ENCODE measurements at regions not wholly inside any gene's neighbourhood (a gene's known extent, or its start where the extent isn't known, plus 50 kb on each side); places are given as distances from the start of the nearest gene placed in this dataset.
A peak's percentile ranks its signal among the peaks of the same experiment; 100 is the strongest.
"Not testable (repeated sequence)": the region's sequence is repeated elsewhere in the genome, so short reads cannot be mapped to it uniquely, and the experiment has no call there.

DNA sequence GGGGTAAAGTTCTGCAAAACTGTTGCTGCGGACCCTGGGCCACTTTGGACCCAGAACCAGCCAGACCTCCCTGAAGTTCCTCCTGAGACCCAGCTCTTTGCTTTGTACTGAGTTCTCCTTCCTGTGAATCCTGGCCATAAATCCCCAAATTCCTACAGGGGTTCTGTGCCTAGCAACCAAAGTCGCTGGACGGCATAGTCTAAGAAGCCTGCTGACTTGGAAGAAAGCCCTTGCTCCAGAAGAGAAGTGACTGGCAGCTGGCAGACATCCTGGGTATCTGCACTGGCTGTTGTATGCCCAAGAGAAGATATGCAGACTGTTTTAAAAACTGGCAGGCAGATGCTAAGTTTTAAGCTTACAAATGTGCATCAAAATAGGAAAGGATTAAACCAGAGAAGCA lies 99.9 kb upstream of the SLC24A4 start:
- DNase-seq (ENCODE audit: low spot score), result peak; percentile 53

DNA sequence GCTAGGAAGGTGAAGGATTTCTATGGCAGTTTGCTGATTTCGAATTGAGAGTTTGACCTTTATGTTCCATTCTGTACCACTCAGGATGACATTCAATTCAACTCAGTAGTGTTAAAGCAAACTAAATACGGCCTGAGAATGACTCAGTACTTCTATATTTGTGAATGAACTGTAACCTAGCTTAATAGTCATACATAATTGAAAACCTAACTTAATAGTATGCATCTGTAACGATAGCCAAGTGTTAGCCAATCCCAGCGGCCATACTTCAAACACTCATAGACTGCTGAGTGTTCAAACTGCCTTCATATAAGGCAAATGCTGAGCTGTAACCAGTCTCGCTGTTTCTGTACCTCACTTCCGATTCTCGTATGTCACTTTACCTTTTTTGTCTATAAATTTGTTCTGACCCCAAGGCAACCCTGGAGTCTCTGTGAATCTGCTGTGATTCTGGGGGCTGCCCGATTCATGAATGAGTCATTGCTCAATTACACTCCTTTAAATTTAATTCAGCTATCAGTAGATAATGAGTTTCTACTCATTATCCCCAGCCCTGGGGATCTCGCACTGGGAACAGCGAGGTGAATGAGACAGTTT lies 98.5 kb upstream of the SLC24A4 start:
- no peak for DNase-seq (ENCODE audit: low spot score)

DNA sequence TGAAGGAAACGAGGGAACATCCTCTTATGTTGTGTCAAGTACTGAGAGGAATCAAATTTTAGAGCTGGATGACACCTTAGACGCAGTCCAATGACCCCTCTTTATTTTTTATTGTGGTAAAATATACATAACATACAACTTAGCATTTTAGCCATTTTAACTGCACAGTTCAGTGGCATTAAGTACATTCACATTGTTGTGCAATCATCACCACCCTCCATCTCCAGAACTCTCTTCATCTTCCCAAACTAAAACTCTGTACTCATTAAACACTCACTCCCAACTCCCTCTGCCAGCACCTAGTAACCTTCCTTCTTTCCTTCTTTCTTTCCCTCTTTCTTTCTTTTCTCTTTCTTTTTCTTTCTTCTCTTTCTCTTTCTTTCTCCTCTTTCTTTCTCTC lies 97.2 kb upstream of the SLC24A4 start:
- no peak for DNase-seq (ENCODE audit: low spot score)

DNA sequence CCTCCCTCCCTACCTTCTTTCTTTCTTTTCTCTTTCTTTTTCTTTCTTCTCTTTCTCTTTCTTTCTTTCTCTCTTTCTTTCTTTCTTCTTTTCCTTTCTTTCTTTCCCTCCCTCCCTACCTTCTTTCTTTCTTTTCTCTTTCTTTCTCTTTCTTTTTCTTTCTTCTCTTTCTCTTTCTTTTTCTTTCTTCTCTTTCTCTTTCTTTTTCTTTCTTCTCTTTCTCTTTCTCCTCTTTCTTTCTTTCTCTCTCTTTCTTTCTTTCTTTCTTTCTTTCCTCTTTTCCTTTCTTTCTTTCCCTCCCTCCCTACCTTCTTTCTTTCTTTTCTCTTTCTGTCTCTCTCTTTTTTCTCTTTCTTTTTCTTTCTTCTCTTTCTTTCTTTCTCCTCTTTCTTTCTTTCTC lies 96.8 kb upstream of the SLC24A4 start:
- not testable (repeated sequence) for DNase-seq (ENCODE audit: low spot score)

DNA sequence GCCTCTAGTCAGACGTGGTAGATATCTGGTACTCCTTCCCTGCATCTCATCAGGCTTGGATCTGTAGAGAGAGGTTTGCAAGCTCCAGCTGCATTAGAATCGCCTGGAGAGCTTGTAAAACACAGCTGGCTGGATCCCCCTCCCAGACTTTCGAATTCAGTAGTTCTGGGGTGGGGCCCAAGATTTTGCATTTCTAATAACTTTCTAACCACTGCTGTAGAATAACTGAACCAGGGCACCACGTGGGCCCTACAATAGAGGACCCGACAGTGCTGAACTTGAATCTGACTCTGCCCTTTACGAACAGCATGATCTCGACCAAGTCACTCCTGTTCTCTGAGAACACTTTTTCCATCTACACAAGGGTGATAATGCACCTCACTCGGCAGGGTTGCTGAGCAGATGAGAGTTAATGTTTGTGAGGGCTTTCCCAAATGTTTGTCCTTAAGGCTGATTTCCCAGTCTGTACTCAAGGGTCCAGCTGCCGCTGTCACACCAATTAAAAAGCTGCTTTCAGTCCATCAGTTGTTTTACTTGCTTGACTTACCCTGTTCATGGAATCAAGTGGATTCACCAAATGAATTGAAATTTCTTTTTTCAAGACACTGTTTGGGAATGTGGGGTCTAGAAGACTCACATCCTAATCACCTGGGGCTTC lies 86.6 kb upstream of the SLC24A4 start:
- no peak for DNase-seq (ENCODE audit: low spot score)

DNA sequence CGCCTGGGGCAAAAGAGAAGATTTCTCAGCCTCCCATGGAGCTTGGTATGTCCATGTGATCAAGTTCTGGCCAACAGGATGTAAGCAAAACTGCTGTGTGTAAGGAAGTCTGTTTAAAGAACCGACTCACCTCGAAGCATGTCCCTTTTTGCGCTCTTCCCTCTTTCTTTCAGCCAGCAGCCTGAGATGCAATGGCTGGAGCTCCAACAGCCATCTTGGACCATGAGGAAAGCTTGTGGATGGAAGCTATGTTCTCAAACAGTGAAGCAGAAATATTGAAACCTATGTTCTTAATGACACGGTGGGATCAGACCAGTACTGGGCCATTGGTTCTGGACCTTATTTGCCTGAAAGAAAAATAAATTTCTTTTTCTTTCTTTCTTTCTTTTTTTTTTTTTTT lies 82.3 kb upstream of the SLC24A4 start:
- no peak for DNase-seq (ENCODE audit: low spot score)

DNA sequence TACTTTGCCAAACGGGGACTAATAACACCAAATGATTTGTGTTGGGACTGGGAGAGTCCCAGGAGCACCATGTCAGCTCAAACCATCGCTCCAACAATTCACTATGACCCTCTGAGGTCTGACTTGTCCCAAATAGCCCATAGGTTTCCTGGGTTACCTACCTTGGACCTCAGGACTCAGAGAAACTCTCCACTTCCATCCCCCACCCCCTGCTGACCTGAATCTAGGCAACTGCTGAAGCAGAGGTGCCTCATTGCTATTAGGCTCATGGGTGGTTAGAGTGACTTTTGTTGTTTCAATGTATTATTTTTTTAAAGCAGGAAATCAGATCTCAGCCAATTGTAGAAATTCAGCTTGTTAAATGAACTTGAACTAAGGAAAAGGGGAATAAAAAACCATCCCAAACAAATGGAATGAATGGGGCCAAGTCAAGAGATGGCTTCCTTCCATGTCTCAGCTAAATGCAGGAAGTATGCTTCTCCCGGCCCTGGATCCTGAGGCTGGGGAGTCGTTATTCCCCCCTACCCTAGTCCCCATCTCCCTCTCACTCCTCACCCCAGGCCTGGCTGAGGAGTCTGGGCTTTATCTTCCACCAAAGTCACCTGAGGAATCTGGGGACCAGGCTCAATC lies 80.9 kb upstream of the SLC24A4 start:
- DNase-seq (ENCODE audit: low spot score), result no peak

DNA sequence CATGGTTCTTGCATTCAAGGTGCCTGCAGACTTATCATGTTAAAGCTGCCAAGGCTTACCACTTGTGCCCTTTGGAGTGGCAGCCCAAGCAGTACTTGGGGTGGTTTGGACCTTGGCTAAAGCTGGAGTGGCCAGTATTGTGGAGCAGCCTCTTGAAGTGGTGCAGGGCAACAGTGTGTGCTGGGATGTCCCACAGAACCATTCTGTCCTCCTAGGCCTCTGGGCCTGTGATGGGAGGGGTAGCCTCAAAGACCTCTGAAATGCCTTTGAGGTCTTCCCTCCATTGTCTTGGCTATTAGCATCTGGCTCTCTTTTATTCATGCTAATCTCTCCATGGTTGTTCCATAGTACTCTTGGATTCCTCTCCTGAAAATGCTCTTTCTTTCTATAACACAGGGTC lies 78.2 kb upstream of the SLC24A4 start:
- no peak for DNase-seq (ENCODE audit: low spot score)

DNA sequence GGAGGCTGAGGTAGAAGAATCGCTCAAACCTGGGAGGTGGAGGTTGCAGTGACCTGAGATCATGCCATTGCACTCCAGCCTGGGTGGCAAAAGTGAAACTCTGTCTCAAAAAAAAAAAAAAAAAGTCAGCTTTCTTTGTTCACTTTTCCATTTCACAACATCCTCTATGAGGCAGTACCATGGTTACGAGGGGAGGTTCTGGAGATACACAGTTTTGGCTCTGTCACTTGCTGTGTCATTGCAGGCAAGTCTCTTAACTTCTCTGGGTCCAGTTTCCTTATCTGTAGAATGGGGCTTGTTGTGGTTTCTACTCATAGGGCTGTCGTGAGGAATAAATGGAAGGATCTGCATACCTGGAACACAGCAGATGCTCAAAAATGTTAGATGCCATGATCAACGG lies 75.6 kb upstream of the SLC24A4 start:
- no peak for DNase-seq (ENCODE audit: low spot score)

DNA sequence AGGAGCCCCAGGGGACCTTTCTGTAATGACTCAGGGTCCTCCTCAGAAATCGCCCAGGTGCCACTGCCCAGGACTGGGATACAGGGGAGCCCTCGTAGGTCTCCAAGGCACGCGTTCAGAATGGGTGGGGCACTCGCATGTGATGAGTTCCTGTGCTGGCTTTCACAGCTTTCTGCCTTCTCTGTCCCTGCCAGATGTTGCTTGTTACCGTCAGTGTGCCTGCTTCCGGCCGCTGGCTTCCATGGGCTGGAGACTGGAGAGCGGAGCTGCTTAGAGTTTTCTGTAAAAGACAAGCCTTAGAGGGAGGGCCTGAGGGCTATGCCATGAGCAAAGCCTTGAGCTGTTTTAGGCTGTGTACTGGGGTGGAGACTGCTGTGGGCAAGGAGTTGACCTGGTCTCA lies 75.0 kb upstream of the SLC24A4 start:
- no peak for DNase-seq (ENCODE audit: low spot score)

DNA sequence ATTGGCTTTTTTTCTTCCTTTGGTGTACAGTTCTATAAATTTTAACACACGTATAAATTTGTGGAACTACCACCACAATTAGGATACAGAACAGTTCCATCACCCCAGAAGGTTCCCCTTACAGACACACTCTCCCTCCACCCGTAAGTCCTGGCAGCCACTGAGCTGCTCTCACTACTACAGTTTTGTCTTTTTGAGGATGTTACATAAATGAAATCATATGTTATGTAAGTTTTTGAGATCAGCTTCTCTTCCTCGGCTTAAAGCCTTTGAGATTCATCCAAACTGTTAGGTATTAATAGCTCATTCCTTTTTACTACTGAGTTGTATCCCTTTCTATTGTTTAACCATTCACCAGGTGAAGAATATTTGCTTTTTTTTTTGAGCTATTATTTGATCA lies 74.3 kb upstream of the SLC24A4 start:
- DNase-seq (ENCODE audit: low spot score), result no peak

DNA sequence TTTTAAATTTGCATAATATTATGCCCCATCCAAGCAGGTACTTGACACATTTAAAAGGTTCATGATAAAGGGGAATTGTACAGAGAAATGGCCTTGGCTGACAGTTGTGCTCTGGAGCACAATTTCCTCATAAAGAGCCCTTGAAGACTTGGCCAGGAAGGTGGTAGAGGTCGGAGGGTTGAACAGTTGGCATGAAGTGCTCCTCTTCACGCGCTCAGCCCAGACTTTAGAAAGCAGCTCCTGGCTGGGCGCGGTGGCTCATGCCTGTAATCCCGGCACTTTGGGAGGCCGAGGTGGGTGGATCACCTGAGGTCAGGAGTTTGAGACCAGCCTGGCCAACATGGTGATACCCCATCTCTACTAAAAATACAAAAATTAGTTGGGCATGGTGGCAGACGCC lies 72.6 kb upstream of the SLC24A4 start:
- DNase-seq (ENCODE audit: low spot score), result not testable (repeated sequence)

DNA sequence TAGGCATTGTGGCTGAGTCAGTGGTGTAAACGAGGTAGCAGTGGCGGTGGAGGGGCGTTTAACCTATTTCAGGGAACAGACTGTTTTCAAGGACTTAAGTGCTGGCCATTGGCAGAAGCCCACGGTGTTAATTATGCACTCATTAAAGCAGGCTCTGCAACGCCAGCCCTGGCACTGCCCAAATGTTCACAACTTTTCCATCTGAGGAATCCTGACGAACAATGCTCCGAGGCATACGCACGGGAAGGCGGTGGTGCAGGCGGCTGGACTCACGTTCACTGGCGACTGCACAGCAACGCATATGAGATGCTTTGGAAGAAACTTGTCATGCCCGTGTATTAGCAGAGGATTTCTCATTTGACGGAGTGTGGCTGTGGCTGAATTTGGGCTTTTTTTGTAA lies 70.6 kb upstream of the SLC24A4 start:
- DNase-seq (ENCODE audit: low spot score), result no peak

DNA sequence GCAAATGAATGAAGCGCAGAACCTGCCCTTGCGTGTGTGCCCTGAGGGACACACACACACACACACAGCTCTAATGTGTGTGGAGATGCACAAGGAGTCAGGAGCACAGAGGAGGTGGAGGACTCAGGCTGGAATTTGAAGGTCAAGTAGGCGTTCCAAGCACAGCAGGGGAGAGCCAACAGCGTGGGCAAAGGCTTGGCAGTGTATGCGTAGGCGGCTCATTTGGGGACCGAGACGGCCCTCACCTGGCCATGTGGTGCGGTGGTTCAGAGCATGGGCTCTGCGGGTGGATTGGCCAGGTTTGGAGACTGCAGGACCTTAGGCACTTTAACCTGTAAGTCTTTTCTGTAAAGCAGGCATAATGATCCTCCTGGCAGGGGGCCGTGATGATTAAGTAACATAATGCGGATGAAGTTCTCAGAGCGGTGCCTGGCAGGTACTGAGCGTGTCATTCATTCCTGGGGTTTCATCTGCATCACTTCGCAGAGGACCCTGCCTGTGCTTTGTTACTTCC lies 69.5 kb upstream of the SLC24A4 start:
- no peak for DNase-seq (ENCODE audit: low spot score)

DNA sequence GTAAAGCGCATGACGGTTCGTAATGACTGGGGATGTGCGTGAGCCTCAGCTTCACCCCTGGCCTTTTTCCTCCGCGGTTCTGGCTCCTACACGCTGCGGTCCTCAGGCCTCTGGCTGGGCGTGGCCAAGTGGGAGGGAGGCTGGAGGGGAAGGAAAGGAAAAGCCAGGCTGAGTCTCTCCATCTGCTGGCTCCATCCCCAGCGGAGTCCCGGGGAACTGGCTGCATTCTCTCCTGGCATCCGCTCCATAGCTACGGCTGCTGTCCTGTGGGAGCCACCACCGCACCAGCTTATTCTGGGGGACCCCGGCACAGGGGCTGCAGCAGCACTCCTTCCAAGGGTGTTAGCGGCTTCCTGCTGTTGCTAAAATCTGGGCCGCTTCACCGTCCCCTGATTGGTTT lies 68.2 kb upstream of the SLC24A4 start:
- peak; percentile 68 for DNase-seq (ENCODE audit: low spot score)

DNA sequence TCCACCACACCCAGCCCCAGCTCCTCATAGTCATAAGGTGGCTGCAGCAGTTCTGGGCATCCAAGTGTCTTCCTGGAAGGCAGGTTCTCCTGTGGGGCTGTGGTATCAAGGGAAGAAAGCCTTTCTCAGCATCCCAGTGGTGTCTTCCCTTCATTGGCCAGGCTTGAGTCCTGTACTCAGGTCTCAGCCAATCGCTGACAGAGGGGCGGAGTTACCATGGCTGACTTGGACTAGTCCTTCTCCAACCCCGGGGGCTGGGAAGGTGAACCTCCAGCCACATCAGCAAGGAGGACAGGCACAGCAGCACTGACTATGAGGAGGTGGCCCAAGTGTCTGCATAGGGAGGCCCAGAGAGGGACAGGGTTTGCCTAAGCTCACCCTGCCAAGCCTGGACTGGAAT lies 64.0 kb upstream of the SLC24A4 start:
- DNase-seq (ENCODE audit: low spot score), result no peak

DNA sequence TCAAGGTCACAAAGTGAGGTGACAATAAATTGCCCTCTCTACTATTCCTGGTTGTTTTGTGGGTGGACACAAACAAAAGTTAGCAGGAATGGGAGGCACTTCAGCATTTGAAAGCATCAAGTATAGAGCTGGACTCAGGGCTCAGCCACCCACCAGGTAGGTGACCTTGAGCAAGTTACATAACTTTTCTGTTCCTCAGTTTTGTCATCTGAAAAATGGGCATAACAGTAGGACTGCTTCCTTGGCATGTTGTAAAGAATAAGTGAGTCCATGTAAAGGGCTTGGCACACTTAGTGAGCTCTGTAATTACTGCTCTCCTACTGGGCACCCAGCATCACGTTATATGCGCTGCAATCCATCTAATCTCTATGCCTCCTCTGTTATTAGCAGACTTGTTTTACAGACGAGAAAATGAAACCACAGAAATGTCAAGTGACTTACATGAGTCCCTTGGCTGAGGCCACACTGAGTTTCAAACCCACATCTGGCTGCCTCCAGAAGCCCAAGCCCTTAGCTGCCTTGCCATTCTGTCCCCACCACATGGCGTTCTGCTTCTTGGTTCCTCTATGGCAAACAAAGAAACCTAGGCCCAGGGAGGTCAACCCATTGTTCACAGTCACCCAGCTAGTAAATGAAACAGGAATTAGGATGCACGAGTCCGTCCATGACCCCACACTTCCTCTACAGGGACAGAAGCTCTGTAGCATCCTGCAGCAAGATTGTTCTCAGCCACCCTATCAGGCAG lies 63.2 kb upstream of the SLC24A4 start:
- DNase-seq (ENCODE audit: low spot score), result no peak

DNA sequence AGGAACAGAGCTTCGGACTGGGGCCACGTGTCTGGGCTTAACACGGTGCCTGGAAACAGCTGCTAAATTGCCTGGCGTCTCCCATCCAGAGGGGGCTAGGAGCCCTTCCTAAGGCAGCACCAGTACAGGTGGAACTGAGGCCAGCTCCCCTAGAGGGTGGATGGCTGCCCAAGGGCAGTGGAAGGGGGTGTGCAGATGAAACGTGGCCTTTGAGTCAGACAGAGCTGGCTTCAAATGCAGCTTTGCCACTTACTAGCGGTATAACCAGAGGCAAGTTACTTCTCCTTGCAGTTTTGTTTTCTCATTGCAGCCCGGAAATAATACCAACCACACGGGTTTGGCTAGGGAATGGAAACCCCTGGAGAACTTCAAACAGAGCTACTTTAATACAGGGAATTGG lies 59.3 kb upstream of the SLC24A4 start:
- DNase-seq (ENCODE audit: low spot score), result peak; percentile 2

DNA sequence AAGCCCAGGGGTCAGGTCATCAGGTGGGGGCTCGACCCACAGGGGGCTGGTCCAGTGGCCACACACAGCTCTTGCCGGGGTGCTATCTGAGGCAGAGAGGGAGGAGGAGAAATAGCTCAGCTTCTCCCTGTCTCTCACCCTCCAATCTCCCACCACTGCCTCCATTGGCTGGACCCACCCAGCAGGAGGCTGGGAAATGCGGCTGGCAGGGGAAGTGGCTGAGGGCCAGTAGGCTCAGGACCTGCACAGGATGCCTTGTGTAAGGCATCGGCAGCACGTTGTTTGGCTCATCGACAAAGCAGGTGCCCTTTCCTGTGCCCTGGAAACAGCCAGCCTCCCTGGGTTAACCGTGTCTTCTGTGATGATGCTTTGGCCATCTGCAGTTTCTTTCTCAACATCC lies 58.8 kb upstream of the SLC24A4 start:
- no peak for DNase-seq (ENCODE audit: low spot score)

DNA sequence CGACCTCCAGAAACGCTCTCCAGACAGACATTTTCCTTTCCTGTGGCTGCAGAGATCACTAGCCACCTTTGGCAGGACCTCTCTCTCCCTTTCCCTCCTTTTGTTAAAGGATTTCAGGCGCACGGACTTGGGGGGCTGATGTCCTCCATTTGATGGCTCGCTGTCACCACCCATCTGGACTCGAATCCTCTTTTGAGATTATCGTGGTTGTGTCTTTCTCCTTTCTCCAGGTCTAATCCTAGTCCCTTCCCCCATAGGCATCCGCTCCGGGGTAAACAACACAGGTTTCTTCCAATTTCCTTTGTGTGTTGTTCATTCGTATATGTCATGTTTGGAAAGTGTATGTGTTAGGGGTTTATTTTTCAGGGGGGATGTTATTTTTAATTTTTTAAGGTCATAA lies 56.7 kb upstream of the SLC24A4 start:
- no peak for DNase-seq (ENCODE audit: low spot score)
